ENCODE measurements at regions not wholly inside any gene's neighbourhood (a gene's known extent, or its start where the extent isn't known, plus 50 kb on each side); places are given as distances from the start of the nearest gene placed in this dataset.

GRCh38 chr7:131122394-131122793, 205.3 kb upstream of the MKLN1 start:
- no peak overlapping the region for H3K4me3 ChIP-seq (replicated peaks in 1 of 3)
- H3K4me1 ChIP-seq = no peaks in the 10 kb centered on the region
- H3K27ac ChIP-seq = no peak overlapping the region
- H3K36me3 ChIP-seq = no peaks in the 10 kb centered on the region
- intact Hi-C loops (cut with DNase I) = no loop called here
- H3K9me3 ChIP-seq = no peaks in the 10 kb centered on the region
- DNase-seq = no peak
- TF ChIP-seq CTCF (IDR thresholded peaks at IDR 0.05) = no peak
- no peak for TF ChIP-seq POLR2A (IDR thresholded peaks at IDR 0.05)
- H3K27me3 ChIP-seq = no peaks in the 10 kb centered on the region
- 87 to 93% methylated on average over 10 of the region's 10 CpGs for WGBS, 2 donors

GRCh38 chr7:131124001-131124629, 203.6 kb upstream of the MKLN1 start:
- TF ChIP-seq CTCF (IDR thresholded peaks at IDR 0.05) (no peak), POLR2A (IDR thresholded peaks at IDR 0.05) (no peak)
- intact Hi-C loops (cut with DNase I) = no loop called here
- H3K27ac ChIP-seq = no peak overlapping the region
- no peaks in the 10 kb centered on the region for H3K27me3 ChIP-seq
- no peak for DNase-seq
- no peaks in the 10 kb centered on the region for H3K36me3 ChIP-seq
- no peaks in the 10 kb centered on the region for H3K4me1 ChIP-seq
- H3K9me3 ChIP-seq = no peaks in the 10 kb centered on the region
- WGBS, 2 donors = 94 to 99% methylated on average over 4 of the region's 4 CpGs
- no peak overlapping the region for H3K4me3 ChIP-seq (replicated peaks in 1 of 3)

GRCh38 chr7:131124867-131125266, 202.8 kb upstream of the MKLN1 start:
- H3K36me3 ChIP-seq = no peaks in the 10 kb centered on the region
- no peaks in the 10 kb centered on the region for H3K4me1 ChIP-seq
- no peak overlapping the region for H3K27ac ChIP-seq
- TF ChIP-seq POLR2A (IDR thresholded peaks at IDR 0.05) (no peak), CTCF (IDR thresholded peaks at IDR 0.05) (no peak)
- intact Hi-C loops (cut with DNase I) = no loop called here
- WGBS, 2 donors = 67 to 89% methylated on average over 3 of the region's 3 CpGs
- H3K27me3 ChIP-seq = no peaks in the 10 kb centered on the region
- no peaks in the 10 kb centered on the region for H3K9me3 ChIP-seq
- DNase-seq = no peak
- no peak overlapping the region for H3K4me3 ChIP-seq (replicated peaks in 1 of 3)

- Histone ChIP-seq H3K27ac (no peak overlapping the region), H3K36me3 (no peaks in the 10 kb centered on the region), H3K27me3 (no peaks in the 10 kb centered on the region), H3K4me1 (no peaks in the 10 kb centered on the region), H3K4me3 (replicated peaks in 1 of 3) (no peak overlapping the region), H3K9me3 (no peaks in the 10 kb centered on the region)
- TF ChIP-seq POLR2A (IDR thresholded peaks at IDR 0.05) (no peak), CTCF (IDR thresholded peaks at IDR 0.05) (no peak)
- DNase-seq = no peak
- 81 to 84% methylated on average over 4 of the region's 4 CpGs for WGBS, 2 donors
- intact Hi-C loops (cut with DNase I) = no loop called here
Measured at GRCh38 chr7:131130324-131130723, 197.4 kb upstream of the MKLN1 start.

GRCh38 chr7:131131012-131131745, 196.5 kb upstream of the MKLN1 start:
- TF ChIP-seq POLR2A (IDR thresholded peaks at IDR 0.05) (no peak), CTCF (IDR thresholded peaks at IDR 0.05) (no peak)
- H3K27me3 ChIP-seq = no peaks in the 10 kb centered on the region
- H3K9me3 ChIP-seq = no peaks in the 10 kb centered on the region
- no peaks in the 10 kb centered on the region for H3K36me3 ChIP-seq
- no peak overlapping the region for H3K27ac ChIP-seq
- H3K4me3 ChIP-seq (replicated peaks in 1 of 3) = no peak overlapping the region
- WGBS, 2 donors = 96% methylated on average over 6 of the region's 6 CpGs
- DNase-seq = no peak
- no peaks in the 10 kb centered on the region for H3K4me1 ChIP-seq
- intact Hi-C loops (cut with DNase I) = no loop called here
